ENCODE measurements at regions not wholly inside any gene's neighbourhood (a gene's known extent, or its start where the extent isn't known, plus 50 kb on each side); places are given as distances from the start of the nearest gene placed in this dataset.

DNA sequence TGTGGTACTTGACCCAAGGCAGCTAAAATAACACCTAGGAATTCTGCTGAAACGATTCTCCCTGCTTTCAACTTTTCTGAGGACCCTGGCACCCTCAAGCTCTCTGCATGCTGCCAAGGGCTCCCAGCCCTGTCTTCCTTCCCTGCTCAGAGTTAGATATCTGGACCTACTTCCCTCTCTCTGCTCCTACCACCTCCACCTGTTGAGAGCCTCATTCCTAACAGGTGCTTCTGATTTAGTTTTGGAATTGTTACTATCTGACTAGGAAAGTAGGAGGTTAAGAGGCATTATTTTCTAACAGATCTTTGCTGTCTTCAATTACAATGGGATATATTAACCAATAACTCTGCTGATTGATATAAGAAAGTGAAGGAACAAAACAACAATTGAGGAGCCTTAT, 253.8 kb downstream of the FZD1 start:
- FAIRE-seq (no peak), DNase-seq (ENCODE audit: low spot score) (no peak)

DNA sequence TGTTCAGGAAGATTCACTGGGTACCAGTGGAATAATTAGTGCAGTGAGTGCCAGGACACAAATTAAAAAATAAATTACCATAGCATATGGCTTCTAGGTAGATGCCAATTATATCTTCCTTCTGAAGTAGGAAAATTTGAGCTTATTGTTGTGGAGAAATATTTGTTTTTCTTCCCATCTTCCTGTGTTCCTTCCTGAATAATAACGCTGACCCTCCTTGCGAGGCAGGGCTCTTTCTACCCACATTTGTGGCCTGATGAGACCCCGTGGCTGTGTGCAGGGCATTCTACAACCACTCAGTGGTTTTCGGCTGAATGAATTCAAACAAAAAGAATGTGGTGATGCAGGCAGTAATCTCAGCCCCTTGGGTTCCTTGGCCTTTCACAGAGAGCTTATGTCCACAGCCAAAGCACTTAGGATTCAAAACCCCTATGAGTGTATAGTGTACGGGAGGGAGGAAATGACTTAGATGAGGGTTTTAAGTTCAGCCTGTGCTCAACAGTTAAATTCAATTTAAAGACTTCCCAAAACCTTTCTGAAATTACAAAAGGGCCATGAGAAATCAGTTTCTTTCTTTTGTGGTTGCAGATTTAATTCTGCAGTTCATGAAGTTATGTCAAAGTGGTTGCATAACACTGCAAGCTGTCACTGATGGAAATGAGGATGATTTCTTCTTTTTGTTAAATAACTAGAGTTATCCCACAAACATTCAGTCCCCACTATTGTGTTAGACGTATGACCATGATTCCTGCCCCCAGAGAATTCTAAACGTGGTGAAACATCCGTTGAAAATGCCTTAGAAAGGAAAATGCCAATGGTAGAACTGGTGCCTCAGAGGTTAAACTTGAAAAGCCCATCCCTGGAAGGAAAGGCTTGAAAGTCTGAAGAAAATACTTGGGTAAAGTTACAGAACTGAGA, 255.3 kb downstream of the FZD1 start:
- FAIRE-seq (no peak), DNase-seq (ENCODE audit: low spot score) (no peak)

DNA sequence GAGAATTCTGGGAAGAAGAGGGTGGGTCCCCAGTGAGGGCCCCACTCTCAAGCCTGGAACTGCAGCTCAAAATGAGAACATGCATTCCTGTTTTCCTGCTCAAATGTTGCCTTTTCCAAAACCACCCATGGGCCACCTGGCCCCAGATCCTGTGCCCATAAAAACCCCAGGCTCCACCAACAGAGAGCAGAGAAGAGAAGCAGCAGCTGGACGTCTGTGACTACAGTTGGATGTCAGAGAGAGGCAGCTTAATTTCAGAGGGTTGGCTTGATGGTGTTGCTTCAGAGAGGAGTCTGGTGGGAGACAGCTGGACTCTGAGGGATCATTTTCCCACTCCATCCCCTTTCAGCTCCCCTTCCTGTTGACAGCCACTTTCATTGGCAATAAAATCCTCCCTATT, 256.4 kb downstream of the FZD1 start:
- no peak for FAIRE-seq

DNA sequence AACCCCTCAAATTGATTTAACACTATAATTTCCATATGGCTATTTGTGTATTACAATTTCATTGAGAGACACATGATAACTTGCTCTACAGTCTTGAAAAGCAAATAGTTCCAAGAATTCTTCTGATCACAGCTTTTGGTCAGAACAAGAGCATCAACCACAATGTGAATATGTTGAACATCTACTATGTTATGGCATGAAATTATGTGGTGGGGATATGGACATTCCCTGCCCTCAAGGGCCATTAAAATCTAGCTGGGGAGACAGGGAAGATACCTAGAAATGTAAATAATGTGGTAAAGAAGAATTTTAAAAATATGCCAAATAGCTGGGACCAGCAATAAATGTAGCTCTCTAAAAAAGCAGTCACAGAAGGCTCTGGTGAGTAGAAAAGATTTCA, 262.2 kb downstream of the FZD1 start:
- no peak for FAIRE-seq

More for the DNA sequence above, 256.4 kb downstream of the FZD1 start:
- DNase-seq (ENCODE audit: low spot score): no peak

DNA sequence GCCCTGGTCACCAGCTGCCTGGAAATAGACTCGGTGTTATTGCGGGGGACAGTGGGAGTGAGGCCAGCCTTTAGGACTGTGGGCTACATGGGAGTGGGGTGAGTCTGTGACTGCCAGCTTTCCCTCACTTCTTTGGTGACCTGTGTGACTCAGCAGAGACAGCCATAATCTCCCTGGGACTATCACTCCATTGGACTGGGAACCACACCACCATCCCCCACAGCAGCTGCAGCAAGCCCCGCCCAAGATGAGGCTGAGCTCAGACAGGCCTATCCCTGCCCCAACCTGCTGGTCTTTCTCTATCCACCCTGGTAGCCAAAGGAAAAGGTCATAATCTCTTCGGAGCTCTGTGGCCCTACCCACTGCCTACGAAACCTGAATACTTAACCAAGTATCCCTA, 263.2 kb downstream of the FZD1 start:
- DNase-seq (ENCODE audit: low spot score) (no peak), FAIRE-seq (no peak)

More for the DNA sequence above, 262.2 kb downstream of the FZD1 start:
- no peak for DNase-seq (ENCODE audit: low spot score)

DNA sequence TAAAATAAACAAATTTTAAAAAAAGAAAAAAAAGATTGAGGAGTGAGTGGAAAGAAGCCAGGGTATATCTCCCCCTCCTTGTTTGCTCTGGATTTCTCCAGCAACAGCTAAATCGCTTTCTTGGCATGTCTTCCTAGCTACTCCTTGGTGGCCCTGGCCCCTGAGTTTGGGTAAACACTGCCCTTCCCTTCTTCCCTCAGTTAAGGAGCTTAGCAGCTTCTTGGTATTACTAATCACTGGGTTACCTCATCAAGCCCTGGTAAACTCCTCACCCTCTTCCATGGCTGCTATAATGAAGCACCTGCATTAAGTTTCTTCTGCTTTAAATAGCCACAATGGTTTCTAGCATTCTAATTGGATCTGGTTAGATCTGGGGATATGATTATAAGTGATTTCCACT, 269.8 kb downstream of the FZD1 start:
- no peak for DNase-seq (ENCODE audit: low spot score)
- FAIRE-seq: no peak

DNA sequence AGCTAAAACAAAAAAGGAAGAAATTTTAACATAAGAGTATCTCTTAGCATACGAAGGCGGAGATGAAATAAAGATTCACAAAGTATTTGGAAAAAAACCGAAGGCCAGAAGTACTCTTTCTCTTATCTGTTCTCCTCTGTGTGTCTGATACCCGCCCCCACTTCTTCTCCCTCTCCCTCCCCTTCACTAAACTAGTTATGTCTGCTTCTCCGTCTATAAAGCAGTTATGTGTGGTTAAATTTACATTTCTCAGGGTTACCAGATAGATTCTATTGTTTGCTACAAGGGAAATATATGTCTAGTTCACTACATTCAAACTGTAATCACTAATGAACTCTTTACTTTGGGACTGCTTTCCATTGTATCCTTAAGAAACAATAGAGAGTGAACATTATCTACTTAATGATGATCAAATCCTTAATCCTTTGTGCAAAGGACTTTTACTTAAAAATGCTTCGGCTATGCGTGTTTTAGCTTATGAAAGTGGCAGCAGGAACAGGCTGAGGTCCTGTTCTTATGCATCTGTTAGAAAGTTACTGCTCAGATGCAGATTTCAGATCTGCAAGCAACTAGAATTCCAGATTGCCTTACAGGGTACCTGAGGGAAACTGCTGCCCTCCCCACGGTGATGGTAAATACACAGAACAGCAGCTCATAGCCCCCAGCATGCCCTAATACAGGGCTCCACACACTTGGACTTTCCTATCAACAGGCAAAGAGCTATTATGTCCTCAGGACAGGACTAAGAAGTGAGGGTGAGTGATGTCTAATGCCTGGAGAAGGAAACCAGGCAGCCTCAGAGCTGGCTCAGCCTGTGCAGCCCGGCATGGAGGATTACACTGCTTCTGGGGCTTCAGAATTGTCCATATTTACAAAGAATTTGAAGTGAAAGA, 273.3 kb downstream of the FZD1 start:
- DNase-seq (ENCODE audit: low spot score) (no peak), FAIRE-seq (no peak)

DNA sequence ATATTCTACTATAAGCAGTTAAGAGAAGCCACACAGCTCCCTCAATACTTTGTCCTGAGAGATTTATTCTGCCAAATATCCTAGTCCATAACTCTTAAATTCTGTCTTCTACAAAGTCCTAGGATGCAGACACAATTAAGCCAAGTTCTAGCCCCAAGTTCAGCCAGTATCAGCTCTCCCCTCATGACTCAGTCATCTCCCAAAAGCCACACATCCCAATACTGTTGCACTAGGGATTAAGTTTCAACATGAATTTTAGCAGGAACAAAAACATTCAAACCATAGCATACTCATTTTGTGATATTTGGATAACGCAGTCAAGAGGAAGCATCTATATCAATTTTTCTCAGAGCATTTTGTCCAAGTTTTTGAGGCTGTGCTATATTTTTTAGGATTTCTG, 277.4 kb downstream of the FZD1 start:
- DNase-seq (ENCODE audit: low spot score) (no peak), FAIRE-seq (no peak)

DNA sequence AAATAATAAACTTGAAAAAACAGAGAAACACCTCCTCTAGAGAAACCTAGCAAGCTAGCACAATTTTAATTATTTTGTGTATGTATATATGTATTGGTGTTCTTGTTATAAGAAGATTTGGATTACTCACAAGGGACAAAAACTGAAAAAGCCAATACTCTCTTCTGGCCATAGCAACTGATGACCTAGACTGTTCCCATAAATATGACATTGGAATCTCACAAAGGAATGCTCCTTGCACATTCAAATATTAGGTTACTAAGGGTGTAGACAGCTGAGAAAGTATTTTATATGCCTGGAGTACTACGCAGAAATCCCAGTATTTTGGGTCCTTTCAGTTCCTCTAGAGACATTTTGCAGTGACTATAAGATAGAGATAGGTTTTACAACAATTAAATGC, 279.4 kb downstream of the FZD1 start:
- DNase-seq (ENCODE audit: low spot score) (no peak), FAIRE-seq (no peak)

DNA sequence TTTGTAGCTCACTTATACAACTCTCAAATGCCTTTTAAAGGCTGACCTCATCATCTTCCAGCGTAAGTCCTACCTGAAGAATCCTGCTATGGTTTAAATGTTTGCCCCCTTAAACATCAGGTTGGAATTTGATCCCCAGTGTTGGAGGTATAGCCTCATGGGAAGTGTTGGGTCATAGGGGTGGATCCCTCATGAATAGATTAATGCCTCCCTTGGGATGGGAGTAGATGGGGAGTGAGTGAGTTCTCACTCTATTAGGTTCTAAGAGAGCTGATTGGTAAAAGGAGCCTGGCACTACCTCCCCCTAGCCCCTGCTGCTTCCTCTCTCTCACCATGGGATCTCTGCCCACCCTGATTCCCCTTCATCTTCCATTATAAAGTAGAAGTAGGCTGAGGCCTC, 285.6 kb downstream of the FZD1 start:
- DNase-seq (ENCODE audit: low spot score) (no peak), FAIRE-seq (no peak)

DNA sequence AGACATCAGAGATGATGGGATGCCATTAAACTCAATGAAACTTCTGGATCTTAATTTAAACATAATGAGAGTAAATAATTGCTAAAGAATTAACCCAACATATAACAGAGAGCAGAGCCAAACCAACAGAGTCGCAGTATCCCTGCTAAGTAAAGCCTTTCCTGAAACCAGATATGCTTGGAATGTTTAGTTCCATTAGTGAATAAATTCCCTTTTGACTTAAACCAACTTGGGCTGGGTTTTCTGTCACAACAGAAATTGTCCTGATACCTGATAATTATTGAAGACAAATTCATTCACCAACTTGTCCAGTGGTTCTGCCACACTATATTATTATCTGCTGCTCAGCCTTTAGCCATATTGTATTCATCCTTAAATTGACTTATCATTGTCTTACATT, 286.7 kb downstream of the FZD1 start:
- DNase-seq (ENCODE audit: low spot score) (no peak), FAIRE-seq (no peak)

DNA sequence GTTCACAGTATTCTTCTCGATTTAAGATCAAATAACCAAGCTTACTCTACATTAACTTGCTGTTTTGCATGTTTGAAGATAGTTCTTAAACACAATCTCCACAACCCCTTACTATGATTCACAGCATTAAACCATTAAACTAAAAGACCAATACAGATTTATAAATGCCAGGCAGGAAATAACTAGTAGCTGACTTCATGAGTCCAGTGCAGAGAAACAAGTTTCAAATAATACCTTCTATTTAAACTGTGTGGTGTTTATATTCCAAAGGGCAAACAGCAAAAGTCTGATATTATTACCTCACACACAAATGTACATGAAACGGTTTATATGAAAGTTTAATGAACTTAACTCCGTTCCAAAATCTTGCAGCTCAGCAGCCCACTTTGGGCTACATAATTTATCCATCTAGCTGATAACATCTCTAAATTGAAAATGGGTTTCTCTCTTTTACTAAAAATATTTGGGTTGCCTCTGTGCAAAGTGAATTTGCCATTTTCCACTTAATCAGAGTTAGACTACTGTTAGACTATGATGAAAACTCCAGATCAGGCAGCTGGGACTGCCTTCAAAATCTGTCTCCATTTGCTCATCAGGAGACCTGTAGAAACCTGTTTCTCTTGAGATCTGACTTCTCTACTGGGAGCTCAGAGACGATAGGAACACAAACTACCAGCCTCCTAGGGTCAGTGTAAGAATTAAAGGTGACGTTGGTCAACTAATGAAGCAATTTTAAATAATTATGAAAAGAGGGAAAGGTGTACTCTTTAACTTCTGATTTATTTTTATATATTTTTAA, 287.3 kb downstream of the FZD1 start:
- DNase-seq (ENCODE audit: low spot score) (no peak), FAIRE-seq (no peak)

DNA sequence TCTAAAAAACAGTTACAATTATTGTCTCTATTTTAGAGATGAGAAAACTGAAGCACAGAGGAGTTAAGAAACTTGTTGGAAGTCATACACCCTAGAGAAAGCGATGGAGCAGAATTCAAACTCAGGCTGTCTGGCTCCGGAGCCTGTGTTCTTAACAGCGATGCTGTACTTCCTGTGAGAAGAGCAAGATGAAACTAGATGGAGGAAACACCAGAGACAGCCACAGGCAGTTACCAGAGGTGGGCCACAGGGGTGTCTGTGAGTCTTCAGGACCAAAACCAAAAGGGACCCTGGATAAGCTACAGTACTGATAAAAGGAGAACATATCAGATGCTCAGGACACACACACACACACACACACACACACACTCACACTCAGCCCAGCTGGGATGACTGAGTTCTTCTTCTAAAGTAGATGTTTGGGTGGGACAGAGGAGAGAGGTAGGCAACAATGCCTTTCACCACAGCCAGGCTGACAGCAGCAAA, 289.2 kb downstream of the FZD1 start:
- no peak for FAIRE-seq
- DNase-seq (ENCODE audit: low spot score): no peak

DNA sequence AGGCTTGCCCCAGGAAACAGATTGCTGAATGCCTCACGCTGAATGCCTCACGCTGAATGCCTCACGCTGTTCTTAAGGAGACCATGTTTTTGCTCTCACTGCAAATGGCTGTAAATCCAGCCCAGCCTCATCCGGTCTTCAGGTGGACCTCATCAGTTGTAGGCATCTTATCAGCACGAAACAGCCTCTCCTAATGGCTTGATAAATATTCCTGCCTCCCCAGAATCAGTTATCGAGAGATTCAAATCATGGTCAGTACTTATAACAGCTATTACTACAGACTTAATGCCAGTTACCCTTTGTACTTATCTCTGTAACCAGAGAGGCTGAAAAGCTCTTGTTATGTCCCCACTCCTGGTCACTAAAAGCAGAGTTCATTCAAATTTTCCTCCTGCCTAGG, 290.6 kb downstream of the FZD1 start:
- no peak for FAIRE-seq

DNA sequence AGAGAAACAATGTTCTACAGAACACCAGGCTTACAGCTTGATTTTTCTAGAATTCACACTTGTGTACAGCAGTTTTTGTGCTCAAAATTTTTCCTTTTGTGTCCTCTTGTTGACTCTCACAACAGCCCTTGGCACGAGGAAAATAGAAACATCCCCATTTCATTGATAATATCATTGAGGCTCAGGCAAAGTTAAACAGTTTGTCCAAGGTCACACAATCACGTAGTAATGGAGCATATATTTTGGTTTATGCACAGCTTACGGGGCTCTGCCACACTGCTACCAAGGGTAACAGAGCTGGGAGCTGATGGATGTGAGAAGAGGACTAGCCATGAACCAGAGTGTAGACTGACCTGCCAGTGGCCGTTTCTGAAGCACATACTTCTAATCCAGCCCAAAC, 292.0 kb downstream of the FZD1 start:
- DNase-seq (ENCODE audit: low spot score) (no peak), FAIRE-seq (no peak)

More for the DNA sequence above, 290.6 kb downstream of the FZD1 start:
- DNase-seq (ENCODE audit: low spot score): no peak

DNA sequence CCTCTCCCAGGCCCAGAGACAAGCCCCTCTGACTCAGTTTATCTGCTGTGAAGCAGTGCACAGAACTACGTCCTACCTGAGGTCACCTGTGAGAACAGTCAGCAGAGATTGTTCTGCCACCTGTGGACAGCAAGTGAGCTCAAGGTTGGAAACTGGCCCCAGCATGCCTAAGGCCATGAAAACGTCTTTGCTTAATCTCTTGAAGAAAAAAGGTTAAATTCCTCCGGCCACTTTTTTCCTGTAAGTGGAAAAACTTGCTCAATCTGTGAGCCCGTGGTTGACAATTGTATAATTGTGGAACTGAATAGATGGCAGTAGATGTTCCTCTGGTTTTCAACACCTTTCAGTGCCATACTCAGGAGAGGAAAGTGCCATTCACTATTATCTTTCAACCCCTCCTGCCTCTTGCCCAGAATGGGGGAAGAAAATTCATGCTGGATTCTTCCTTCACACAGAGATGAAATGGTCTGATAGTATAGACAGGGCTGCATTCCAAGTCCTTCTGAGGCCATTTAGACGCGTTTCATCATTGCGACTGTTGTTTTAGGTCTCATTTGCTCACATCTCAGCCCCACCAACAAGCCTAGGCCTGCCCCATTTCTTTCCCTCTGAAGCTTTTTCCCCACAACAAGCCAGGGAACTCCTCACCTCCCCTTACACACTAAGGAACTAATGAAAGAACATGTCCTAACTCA, 292.9 kb downstream of the FZD1 start:
- DNase-seq (ENCODE audit: low spot score) (peak; percentile 30), FAIRE-seq (no peak)

DNA sequence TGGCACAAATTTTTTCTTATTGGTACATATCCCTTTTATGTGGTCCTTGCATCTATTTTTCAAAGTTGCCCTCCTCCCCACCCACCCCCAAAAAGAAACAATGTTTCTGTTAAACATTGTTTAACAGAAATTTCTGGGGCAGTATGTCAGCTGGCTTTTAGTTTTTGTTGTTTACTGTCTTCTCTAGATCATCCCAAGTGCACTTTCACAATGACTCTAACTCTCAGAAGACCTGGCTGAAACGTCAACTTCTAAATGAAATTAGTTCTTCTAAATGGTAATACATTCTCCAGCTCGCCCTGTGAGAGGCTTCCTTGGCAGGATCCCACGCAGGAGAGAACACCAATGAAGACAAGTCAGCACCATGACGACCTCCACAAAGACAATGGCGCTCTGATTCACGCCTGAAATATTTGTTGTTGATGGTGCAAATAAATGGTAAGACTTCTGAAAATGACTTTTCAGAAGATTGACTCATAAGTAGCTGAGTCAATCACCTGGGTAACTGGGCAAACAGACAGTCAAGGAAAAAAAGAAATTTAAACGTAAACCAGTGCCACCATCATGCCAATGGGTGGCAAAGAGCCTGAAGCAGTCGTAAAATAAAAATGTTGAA, 293.7 kb downstream of the FZD1 start:
- DNase-seq (ENCODE audit: low spot score) (peak; percentile 93), FAIRE-seq (peak; percentile 88)

DNA sequence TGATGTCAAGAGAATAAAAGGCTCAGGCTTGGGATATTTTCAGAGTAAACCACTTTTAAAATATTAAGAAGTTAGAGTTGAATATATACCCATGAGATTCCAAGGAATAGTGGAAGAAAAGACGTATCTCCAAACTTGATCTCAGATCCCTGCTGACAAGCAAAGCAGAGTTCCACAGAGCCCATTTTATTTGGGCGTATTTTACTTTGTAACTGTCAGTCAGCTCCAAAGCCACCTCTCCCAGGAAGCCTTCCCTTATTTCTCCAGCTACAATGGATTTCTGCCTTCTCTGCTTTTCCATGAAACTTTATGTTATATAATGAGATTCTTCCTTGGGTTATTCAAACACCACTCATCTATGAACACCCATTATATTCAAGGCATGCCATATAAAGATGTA, 295.7 kb downstream of the FZD1 start:
- FAIRE-seq (no peak), DNase-seq (ENCODE audit: low spot score) (no peak)

DNA sequence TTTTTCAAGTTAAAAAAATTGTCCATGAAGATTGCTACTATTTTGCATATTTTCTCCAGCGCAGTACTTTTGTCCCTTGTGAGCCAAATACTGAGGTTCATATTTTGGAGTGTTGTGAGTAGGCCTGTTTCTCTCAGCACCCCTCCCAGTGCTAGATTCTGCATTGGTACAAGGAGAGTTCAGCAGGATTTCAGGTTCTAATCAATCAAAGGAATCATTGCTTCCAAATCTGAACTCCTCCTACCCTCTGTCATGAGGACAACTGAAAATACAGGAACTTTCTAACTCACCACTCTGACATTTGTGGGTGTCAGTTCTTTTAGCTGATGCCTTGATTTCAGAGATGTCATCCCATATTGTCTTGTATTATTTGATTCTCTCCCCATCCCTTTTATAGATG, 299.9 kb downstream of the FZD1 start:
- no peak for FAIRE-seq
- no peak for DNase-seq (ENCODE audit: low spot score)

DNA sequence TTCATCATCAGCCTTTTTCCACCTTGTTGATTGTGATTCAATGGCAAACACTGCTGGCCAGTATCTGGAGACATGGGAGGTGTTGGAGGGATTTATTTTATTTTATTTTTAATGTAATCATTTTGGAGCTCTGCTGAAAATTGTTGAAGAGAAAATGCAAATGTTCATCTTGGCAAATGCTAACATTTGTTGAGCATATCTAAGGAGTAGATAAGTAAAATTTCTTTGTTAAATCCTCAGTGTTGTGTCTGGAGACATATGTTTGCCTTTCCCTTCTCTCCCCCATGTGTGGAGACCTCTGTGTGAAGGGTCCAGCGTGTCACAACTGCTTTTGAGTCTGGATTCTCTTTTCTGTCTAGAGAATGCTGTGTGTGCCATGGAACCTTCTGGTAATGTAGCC, 300.3 kb downstream of the FZD1 start:
- FAIRE-seq (no peak), DNase-seq (ENCODE audit: low spot score) (no peak)
